HEK293T (cell line): ENCODE measurements at regions not wholly inside any gene's neighbourhood (a gene's known extent, or its start where the extent isn't known, plus 50 kb on each side); places are given as distances from the start of the nearest gene placed in this dataset.

Experiments
- BHLHE40 ChIP-seq: fragments of 450-650 bp; IDR thresholded peaks from 2 replicates; pipeline ENCODE4 v1.6.1; 2016; ENCODE audit warnings: mild to moderate bottlenecking, moderate library complexity, borderline replicate concordance
- CTBP1 ChIP-seq: fragments of 450-650 bp; IDR thresholded peaks from 2 replicates; pipeline ENCODE4 v1.6.1; 2016; ENCODE audit warnings: borderline replicate concordance
- ELF4 ChIP-seq: fragments of 450-650 bp; IDR thresholded peaks from 2 replicates; pipeline ENCODE4 v1.6.1; 2017; ENCODE audit warnings: antibody characterized with exemption
- FOXA1 ChIP-seq: fragments of 450-650 bp; IDR thresholded peaks from 2 replicates; pipeline ENCODE4 v1.6.1; 2016; ENCODE audit warnings: mild to moderate bottlenecking
- FOXK2 ChIP-seq: fragments of 450-650 bp; IDR thresholded peaks from 2 replicates; pipeline ENCODE4 v1.6.1; 2016; ENCODE audit warnings: mild to moderate bottlenecking
- HDGF ChIP-seq: fragments of 450-650 bp; IDR thresholded peaks from 2 replicates; pipeline ENCODE4 v1.6.1; 2017; ENCODE audit warnings: antibody characterized with exemption, borderline replicate concordance

DNA sequence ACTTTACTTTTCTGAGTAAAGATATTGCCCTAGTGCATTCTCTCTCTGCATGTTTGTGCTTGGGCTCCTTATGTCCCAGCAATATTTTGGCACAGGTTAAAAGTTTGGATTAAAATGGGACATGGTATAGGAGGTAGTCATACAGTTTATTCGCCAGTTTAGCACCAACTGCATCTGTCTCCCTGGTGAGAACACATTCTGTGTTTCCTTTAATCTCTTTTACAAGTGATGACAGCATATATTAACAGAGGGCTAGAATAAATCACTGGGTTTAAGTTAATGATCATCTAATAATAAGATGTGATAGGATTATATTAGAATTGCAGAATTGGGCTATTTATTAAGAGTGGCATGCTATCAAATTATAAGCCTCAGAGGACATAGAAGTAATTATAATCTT is 550.1 kb downstream of the LRRC70 start:
- no peak for TF ChIP-seq FOXK2
- TF ChIP-seq CTBP1 = no peak
- TF ChIP-seq BHLHE40 = no peak
- TF ChIP-seq ELF4 = no peak
- TF ChIP-seq HDGF = no peak
- TF ChIP-seq FOXA1 = no peak
